A549 (cell line): ENCODE measurements at regions not wholly inside any gene's neighbourhood (a gene's known extent, or its start where the extent isn't known, plus 50 kb on each side); places are given as distances from the start of the nearest gene placed in this dataset.

Source experiments
- ATAC-seq, 2 experiments: fragments of 200-7000 bp in 1 of 2; fragments of >200 bp in 1 of 2; cut with Nextera tagmentation in 1 of 2; cut with Tn5 transposase in 1 of 2; 3 replicates each; pipeline versions ENCODE4 v1.8.0 to v1.9.1; 2018 to 2020; ENCODE audit warnings: mild to moderate bottlenecking in 1 of 2, moderate library complexity in 1 of 2
- CTCF ChIA-PET: fragments of 300-600 bp; sonication (Branson Sonifier 250); formaldehyde crosslinking; extraction: SDS; loops from one replicate; lab custom pipeline; 2021; ENCODE audit warnings: antibody characterized with exemption, inconsistent platforms; lab: Yijun Ruan, JAX
- POLR2A ChIA-PET: fragments of 350-600 bp; formaldehyde crosslinking; extraction: SDS; loops from one replicate; lab custom pipeline; 2021; ENCODE audit warnings: antibody characterized with exemption, inconsistent platforms; lab: Yijun Ruan, JAX
- DNase-seq, 2 experiments: peaks; one replicate each; pipeline versions ENCODE4 v3.0.0 to v3.0.0-alpha.2; 2011 to 2016; ENCODE audit warnings: low read depth in 1 of 2, low spot score in 1 of 2
- FAIRE-seq: peaks from 2 replicates; lab custom pipeline; 2011; peaks lifted over from hg19 to GRCh38; lab: Jason Lieb, UNC
- H3K27ac ChIP-seq, 2 experiments: fragments of >200 bp; sonication (Bioruptor Twin); formaldehyde crosslinking; 3 replicates each; pipeline ENCODE4 v1.5.1; 2016 to 2017
- H3K4me1 ChIP-seq: fragments of >200 bp; sonication (Bioruptor Twin); formaldehyde crosslinking; 3 replicates; pipeline ENCODE4 v1.6.1; 2016
- H3K4me2 ChIP-seq: fragments of >200 bp; sonication (Bioruptor Twin); formaldehyde crosslinking; 3 replicates; pipeline ENCODE4 v1.6.1; 2016
- H3K4me3 ChIP-seq: fragments of >200 bp; sonication (Bioruptor Twin); formaldehyde crosslinking; 3 replicates; pipeline ENCODE4 v1.5.1; 2016
- H3K9me3 ChIP-seq: fragments of >200 bp; sonication (Bioruptor Twin); formaldehyde crosslinking; 3 replicates; pipeline ENCODE4 v1.6.1; 2016
- ATOH8 ChIP-seq: fragments of 250-450 bp; sonication (Bioruptor Pico); IDR thresholded peaks from 2 replicates; pipeline ENCODE4 v1.5.0; 2020; ENCODE audit warnings: low read depth, mild to moderate bottlenecking, moderate library complexity
- CBX8 ChIP-seq: fragments of 200-600 bp; sonication (generic); IDR thresholded peaks from 2 replicates; pipeline ENCODE4 v1.6.1; 2016
- ESRRA ChIP-seq: fragments of 150-350 bp; IDR thresholded peaks from 2 replicates; pipeline ENCODE4 v1.6.1; 2014; ENCODE audit warnings: mild to moderate bottlenecking, low read length, borderline replicate concordance
- FOSB ChIP-seq: fragments of 250-450 bp; sonication (Bioruptor Pico); IDR thresholded peaks from 2 replicates; pipeline ENCODE4 v1.5.0; 2020; ENCODE audit warnings: mild to moderate bottlenecking, moderate library complexity
- FOSL2 ChIP-seq, 2 experiments: fragments of 450-650 bp in 1 of 2; fragments of >200 bp in 1 of 2; sonication (Bioruptor Twin) in 1 of 2; formaldehyde crosslinking; IDR thresholded peaks; 2 replicates each; pipeline versions ENCODE4 v1.5.0 to v1.6.1; 2016 to 2020; ENCODE audit warnings: mild to moderate bottlenecking in 1 of 2, moderate library complexity in 1 of 2
- FOXS1 ChIP-seq: fragments of 250-450 bp; sonication (Bioruptor Pico); IDR thresholded peaks from 2 replicates; pipeline ENCODE4 v1.5.0; 2020; ENCODE audit warnings: mild to moderate bottlenecking, moderate library complexity
- GATA3 ChIP-seq: IDR thresholded peaks from 2 replicates; pipeline ENCODE4 v1.6.1; 2012; ENCODE audit warnings: borderline replicate concordance
- HMGXB4 ChIP-seq: fragments of 250-450 bp; sonication (Bioruptor Pico); IDR thresholded peaks from 2 replicates; pipeline ENCODE4 v1.5.0; 2021; ENCODE audit warnings: mild to moderate bottlenecking, moderate library complexity, borderline replicate concordance
- HOXA7 ChIP-seq: fragments of 250-450 bp; sonication (Bioruptor Pico); IDR thresholded peaks from 2 replicates; pipeline ENCODE4 v1.5.0; 2020; ENCODE audit warnings: mild to moderate bottlenecking, moderate library complexity
- HOXB13 ChIP-seq: fragments of 250-450 bp; sonication (Bioruptor Pico); IDR thresholded peaks from 2 replicates; pipeline ENCODE4 v1.5.0; 2020; ENCODE audit warnings: low read depth, mild to moderate bottlenecking, moderate library complexity
- HOXB5 ChIP-seq: fragments of 250-450 bp; sonication (Bioruptor Pico); IDR thresholded peaks from 2 replicates; pipeline ENCODE4 v1.5.0; 2020; ENCODE audit warnings: mild to moderate bottlenecking, moderate library complexity
- JUN ChIP-seq, 2 experiments: fragments of >200 bp; sonication (Bioruptor Twin); formaldehyde crosslinking; IDR thresholded peaks; 2 replicates in 1 of 2; 3 replicates in 1 of 2; pipeline ENCODE4 v1.6.1; 2016 to 2017
- JUNB ChIP-seq: fragments of >200 bp; sonication (Bioruptor Twin); formaldehyde crosslinking; IDR thresholded peaks from 2 replicates; pipeline ENCODE4 v1.6.1; 2016
- KDM5A ChIP-seq: fragments of 200-600 bp; sonication (generic); IDR thresholded peaks from 2 replicates; pipeline ENCODE4 v1.6.1; 2016; ENCODE audit warnings: antibody characterized with exemption, mild to moderate bottlenecking
- MAZ ChIP-seq: fragments of 150-350 bp; IDR thresholded peaks from 2 replicates; pipeline ENCODE4 v1.6.1; 2014; ENCODE audit warnings: antibody characterized with exemption, low read depth, low read length, borderline replicate concordance
- NFE2L2 ChIP-seq: fragments of 150-350 bp; conservative IDR thresholded peaks from 2 replicates; pipeline ENCODE4 v1.6.1; 2014; ENCODE audit warnings: low read length
- NR3C1 ChIP-seq: fragments of >200 bp; sonication (Bioruptor Twin); formaldehyde crosslinking; IDR thresholded peaks from 3 replicates; pipeline ENCODE4 v1.6.1; 2017
- RFX5 ChIP-seq: fragments of 450-650 bp; IDR thresholded peaks from 2 replicates; pipeline ENCODE4 v1.7.1; 2014; ENCODE audit warnings: antibody characterized with exemption, mild to moderate bottlenecking, moderate library complexity
- SMC3 ChIP-seq: fragments of >200 bp; sonication (Bioruptor Twin); formaldehyde crosslinking; IDR thresholded peaks from 3 replicates; pipeline ENCODE4 v1.6.1; 2018; ENCODE audit warnings: inconsistent platforms
- ZC3H11A ChIP-seq: fragments of 450-650 bp; IDR thresholded peaks from 2 replicates; pipeline ENCODE4 v1.6.1; 2014; ENCODE audit warnings: antibody characterized with exemption, mild to moderate bottlenecking
- ZNF302 ChIP-seq: fragments of 250-450 bp; sonication (Bioruptor Pico); IDR thresholded peaks from 2 replicates; pipeline ENCODE4 v1.9.0; 2021; ENCODE audit warnings: inconsistent platforms, mild to moderate bottlenecking, moderate library complexity
- WGBS: methylation state at CpG from one replicate; pipeline ENCODE4 v1.1.6; 2017; ENCODE audit errors: missing lambda C conversion rate; 5-methylcytosine and 5-hydroxymethylcytosine counted together
- TF ChIP-seq, protein P1 (sequence below): fragments of 200-600 bp; sonication (generic); IDR thresholded peaks from 2 replicates; pipeline ENCODE4 v1.6.1; 2016; ENCODE audit warnings: antibody characterized with exemption, mild to moderate bottlenecking, moderate library complexity
- TF ChIP-seq, protein P2 (sequence below): fragments of >200 bp; sonication (Bioruptor Twin); formaldehyde crosslinking; IDR thresholded peaks from 2 replicates; pipeline ENCODE4 v1.6.1; 2016
- TF ChIP-seq, protein P3 (sequence below): IDR thresholded peaks from 2 replicates; pipeline ENCODE4 v1.6.1; 2012
- TF ChIP-seq, protein P4 (sequence below): fragments of >200 bp; sonication (Bioruptor Twin); formaldehyde crosslinking; IDR thresholded peaks from 3 replicates; pipeline ENCODE4 v1.5.1; 2016

- POLR2A ChIA-PET, result no interaction called here
- TF ChIP-seq ZNF302 (no peak), HOXB13 (CRISPR knock-in tag) (no peak), NR3C1 (no peak), FOSL2 (IDR thresholded peaks at IDR 0.05) (no peak), FOSL2 (CRISPR knock-in tag; IDR thresholded peaks at IDR 0.05) (no peak), JUNB (no peak), FOSB (no peak), KDM5A (no peak), CBX8 (no peak), GATA3 (no peak), MAZ (no peak), HMGXB4 (CRISPR knock-in tag) (no peak), SMC3 (no peak), ATOH8 (CRISPR knock-in tag) (no peak)
- TF ChIP-seq, protein P1, sequence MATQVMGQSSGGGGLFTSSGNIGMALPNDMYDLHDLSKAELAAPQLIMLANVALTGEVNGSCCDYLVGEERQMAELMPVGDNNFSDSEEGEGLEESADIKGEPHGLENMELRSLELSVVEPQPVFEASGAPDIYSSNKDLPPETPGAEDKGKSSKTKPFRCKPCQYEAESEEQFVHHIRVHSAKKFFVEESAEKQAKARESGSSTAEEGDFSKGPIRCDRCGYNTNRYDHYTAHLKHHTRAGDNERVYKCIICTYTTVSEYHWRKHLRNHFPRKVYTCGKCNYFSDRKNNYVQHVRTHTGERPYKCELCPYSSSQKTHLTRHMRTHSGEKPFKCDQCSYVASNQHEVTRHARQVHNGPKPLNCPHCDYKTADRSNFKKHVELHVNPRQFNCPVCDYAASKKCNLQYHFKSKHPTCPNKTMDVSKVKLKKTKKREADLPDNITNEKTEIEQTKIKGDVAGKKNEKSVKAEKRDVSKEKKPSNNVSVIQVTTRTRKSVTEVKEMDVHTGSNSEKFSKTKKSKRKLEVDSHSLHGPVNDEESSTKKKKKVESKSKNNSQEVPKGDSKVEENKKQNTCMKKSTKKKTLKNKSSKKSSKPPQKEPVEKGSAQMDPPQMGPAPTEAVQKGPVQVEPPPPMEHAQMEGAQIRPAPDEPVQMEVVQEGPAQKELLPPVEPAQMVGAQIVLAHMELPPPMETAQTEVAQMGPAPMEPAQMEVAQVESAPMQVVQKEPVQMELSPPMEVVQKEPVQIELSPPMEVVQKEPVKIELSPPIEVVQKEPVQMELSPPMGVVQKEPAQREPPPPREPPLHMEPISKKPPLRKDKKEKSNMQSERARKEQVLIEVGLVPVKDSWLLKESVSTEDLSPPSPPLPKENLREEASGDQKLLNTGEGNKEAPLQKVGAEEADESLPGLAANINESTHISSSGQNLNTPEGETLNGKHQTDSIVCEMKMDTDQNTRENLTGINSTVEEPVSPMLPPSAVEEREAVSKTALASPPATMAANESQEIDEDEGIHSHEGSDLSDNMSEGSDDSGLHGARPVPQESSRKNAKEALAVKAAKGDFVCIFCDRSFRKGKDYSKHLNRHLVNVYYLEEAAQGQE, result no peak
- FAIRE-seq (no peak), ATAC-seq (no peak), DNase-seq (no peak)
- H3K4me1 ChIP-seq, result no peaks in the 10 kb centered on the region
- no peaks in the 10 kb centered on the region for H3K9me3 ChIP-seq
- no peak overlapping the region for H3K27ac ChIP-seq
- CTCF ChIA-PET, result interaction anchor here (0.6 to 2.1 kb wide), 4 partner anchors 120 to 241 kb away, joined by 3 to 9 read pairs (median 4); no protein-coding TSS in a partner anchor
- no peak overlapping the region for H3K4me2 ChIP-seq
- no peak overlapping the region for H3K4me3 ChIP-seq
- 70% methylated on average over 4 of the region's 4 CpGs for WGBS
Observed at GRCh38 chr5:38662090-38662489, 105.6 kb upstream of the LIFR start.

DNA sequence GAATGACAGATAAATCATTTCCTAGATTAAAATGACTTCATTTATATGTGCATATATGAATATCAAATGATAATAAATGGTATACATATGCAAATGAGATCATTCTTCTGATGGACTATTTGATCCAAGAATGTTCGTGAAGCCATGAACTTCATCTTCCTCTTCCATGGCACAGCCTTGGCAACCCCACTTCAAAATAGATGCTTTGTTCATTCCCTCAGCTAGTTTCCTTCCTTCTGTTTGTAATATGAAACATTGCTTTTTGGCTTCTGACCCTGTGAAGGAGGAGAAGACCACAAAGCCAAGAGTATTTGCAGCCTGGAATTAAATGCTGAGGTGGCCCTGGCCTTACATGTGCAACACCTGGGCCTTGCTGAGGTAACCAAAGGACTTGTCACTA lies 106.8 kb upstream of the LIFR start:
- no peak for ATAC-seq
- POLR2A ChIA-PET, result no interaction called here
- no peak for FAIRE-seq

More for the DNA sequence above, 106.8 kb upstream of the LIFR start:
- H3K4me3 ChIP-seq, result no peak overlapping the region
- no peaks in the 10 kb centered on the region for H3K4me1 ChIP-seq
- no peak for DNase-seq
- H3K27ac ChIP-seq, result no peak overlapping the region
- 92% methylated on average over 1 of the region's 1 CpG for WGBS
- TF ChIP-seq HOXA7 (CRISPR knock-in tag), result no peak
- TF ChIP-seq, protein P2, sequence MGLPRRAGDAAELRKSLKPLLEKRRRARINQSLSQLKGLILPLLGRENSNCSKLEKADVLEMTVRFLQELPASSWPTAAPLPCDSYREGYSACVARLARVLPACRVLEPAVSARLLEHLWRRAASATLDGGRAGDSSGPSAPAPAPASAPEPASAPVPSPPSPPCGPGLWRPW, result no peak
- TF ChIP-seq, protein P3, sequence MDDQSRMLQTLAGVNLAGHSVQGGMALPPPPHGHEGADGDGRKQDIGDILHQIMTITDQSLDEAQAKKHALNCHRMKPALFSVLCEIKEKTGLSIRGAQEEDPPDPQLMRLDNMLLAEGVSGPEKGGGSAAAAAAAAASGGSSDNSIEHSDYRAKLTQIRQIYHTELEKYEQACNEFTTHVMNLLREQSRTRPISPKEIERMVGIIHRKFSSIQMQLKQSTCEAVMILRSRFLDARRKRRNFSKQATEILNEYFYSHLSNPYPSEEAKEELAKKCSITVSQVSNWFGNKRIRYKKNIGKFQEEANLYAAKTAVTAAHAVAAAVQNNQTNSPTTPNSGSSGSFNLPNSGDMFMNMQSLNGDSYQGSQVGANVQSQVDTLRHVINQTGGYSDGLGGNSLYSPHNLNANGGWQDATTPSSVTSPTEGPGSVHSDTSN, result no peak
- no peak for TF ChIP-seq HOXB5 (CRISPR knock-in tag)
- TF ChIP-seq ESRRA, result no peak
- no peak for TF ChIP-seq JUN (IDR thresholded peaks at IDR 0.05)
- no peak for TF ChIP-seq MAZ
- TF ChIP-seq HMGXB4 (CRISPR knock-in tag), result no peak
- TF ChIP-seq FOXS1 (CRISPR knock-in tag), result no peak
- no peak for TF ChIP-seq NFE2L2
- TF ChIP-seq ZC3H11A, result no peak
- no peak for TF ChIP-seq RFX5
- TF ChIP-seq, protein P4, sequence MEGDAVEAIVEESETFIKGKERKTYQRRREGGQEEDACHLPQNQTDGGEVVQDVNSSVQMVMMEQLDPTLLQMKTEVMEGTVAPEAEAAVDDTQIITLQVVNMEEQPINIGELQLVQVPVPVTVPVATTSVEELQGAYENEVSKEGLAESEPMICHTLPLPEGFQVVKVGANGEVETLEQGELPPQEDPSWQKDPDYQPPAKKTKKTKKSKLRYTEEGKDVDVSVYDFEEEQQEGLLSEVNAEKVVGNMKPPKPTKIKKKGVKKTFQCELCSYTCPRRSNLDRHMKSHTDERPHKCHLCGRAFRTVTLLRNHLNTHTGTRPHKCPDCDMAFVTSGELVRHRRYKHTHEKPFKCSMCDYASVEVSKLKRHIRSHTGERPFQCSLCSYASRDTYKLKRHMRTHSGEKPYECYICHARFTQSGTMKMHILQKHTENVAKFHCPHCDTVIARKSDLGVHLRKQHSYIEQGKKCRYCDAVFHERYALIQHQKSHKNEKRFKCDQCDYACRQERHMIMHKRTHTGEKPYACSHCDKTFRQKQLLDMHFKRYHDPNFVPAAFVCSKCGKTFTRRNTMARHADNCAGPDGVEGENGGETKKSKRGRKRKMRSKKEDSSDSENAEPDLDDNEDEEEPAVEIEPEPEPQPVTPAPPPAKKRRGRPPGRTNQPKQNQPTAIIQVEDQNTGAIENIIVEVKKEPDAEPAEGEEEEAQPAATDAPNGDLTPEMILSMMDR, result no peak
- TF ChIP-seq CBX8, result no peak
- CTCF ChIA-PET, result interaction anchor here (1.1 to 2.1 kb wide), 3 partner anchors 146 to 242 kb away, joined by 3 to 9 read pairs (median 3); no protein-coding TSS in a partner anchor
- H3K4me2 ChIP-seq, result no peak overlapping the region
- H3K9me3 ChIP-seq, result no peaks in the 10 kb centered on the region
